Neural cell (in vitro differentiated cells): ENCODE measurements at regions not wholly inside any gene's neighbourhood (a gene's known extent, or its start where the extent isn't known, plus 50 kb on each side); places are given as distances from the start of the nearest gene placed in this dataset.

Source experiments
- CTCF ChIP-seq: fragments of 450-650 bp; IDR thresholded peaks from 2 replicates; pipeline ENCODE4 v1.5.1; 2014; ENCODE audit warnings: antibody characterized with exemption, mild to moderate bottlenecking, moderate library complexity; ENCODE audit not compliant: poor library complexity, severe bottlenecking
- EP300 ChIP-seq: fragments of 450-650 bp; conservative IDR thresholded peaks from 2 replicates; pipeline ENCODE4 v1.6.1; 2014; ENCODE audit warnings: antibody characterized with exemption, mild to moderate bottlenecking, moderate library complexity; ENCODE audit not compliant: poor library complexity, severe bottlenecking
- EZH2 ChIP-seq: fragments of 200-600, 300-800 bp; shearing (Covaris generic), sonication (generic); IDR thresholded peaks from 2 replicates; pipeline ENCODE4 v1.6.1; 2014; ENCODE audit warnings: antibody characterized with exemption, low read length, borderline replicate concordance, mild to moderate bottlenecking; ENCODE audit not compliant: insufficient read depth, poor library complexity, severe bottlenecking
- POLR2AphosphoS5 ChIP-seq: IDR thresholded peaks from 2 replicates; pipeline ENCODE4 v1.6.1; 2012
- RAD21 ChIP-seq: fragments of 450-650 bp; conservative IDR thresholded peaks from 2 replicates; pipeline ENCODE4 v1.6.1; 2014; ENCODE audit warnings: antibody characterized with exemption, mild to moderate bottlenecking, moderate library complexity

GRCh38 chr9:87433853-87434252, 63.8 kb upstream of the DAPK1 start:
- no peak for TF ChIP-seq CTCF
- no peak for TF ChIP-seq EZH2
- no peak for TF ChIP-seq EP300
- TF ChIP-seq RAD21 = no peak
- no peak for TF ChIP-seq POLR2AphosphoS5
